IMR-90 (cell line): ENCODE measurements at regions not wholly inside any gene's neighbourhood (a gene's known extent, or its start where the extent isn't known, plus 50 kb on each side); places are given as distances from the start of the nearest gene placed in this dataset.

Experiments
- ATAC-seq: fragments of 200-7000 bp; cut with Tn5 transposase; 2 replicates; pipeline ENCODE4 v1.9.1; 2020; ENCODE audit warnings: low read depth, mild to moderate bottlenecking, moderate library complexity
- BruUV-seq: library from RNA; stranded (reverse); fragments of 400-500 nt; replicated peaks from 2 replicates; lab custom pipeline; 2021; lab: Mats Ljungman, UMichigan
- CTCF ChIA-PET: fragments of 300-600 bp; formaldehyde crosslinking; extraction: SDS; loops from one replicate; lab custom pipeline; 2021; ENCODE audit warnings: antibody characterized with exemption; lab: Yijun Ruan, JAX
- POLR2A ChIA-PET: fragments of 300-600 bp; sonication (Branson Sonifier 250); formaldehyde crosslinking; loops from one replicate; lab custom pipeline; 2022; ENCODE audit warnings: antibody characterized with exemption; ENCODE audit not compliant: unreplicated experiment; lab: Charles Lee
- DNase-seq: peaks from one replicate; pipeline ENCODE4 v3.0.0; 2013
- H2AFZ ChIP-seq: replicated peaks from 2 replicates; pipeline ENCODE3; 2013; ENCODE audit warnings: low read length, mild to moderate bottlenecking; ENCODE audit not compliant: poor library complexity
- H2AK5ac ChIP-seq: 2 replicates; pipeline ENCODE4 v1.6.1; 2013; ENCODE audit warnings: low read depth, low read length, inconsistent platforms
- H2AK9ac ChIP-seq: replicated peaks from 2 replicates; pipeline ENCODE3; 2013; ENCODE audit warnings: mild to moderate bottlenecking, low read depth, low read length, moderate library complexity; ENCODE audit not compliant: poor library complexity
- H2BK120ac ChIP-seq: 2 replicates; pipeline ENCODE4 v1.6.1; 2013; ENCODE audit warnings: low read depth, low read length, inconsistent platforms
- H2BK15ac ChIP-seq: 3 replicates; pipeline ENCODE4 v1.6.1; 2013; ENCODE audit warnings: low read depth, low read length, inconsistent platforms
- H2BK20ac ChIP-seq: 2 replicates; pipeline ENCODE4 v1.6.1; 2013; ENCODE audit warnings: low read depth, mild to moderate bottlenecking, inconsistent platforms, low read length, moderate library complexity
- H2BK5ac ChIP-seq: 2 replicates; pipeline ENCODE4 v1.6.1; 2013; ENCODE audit warnings: mild to moderate bottlenecking, low read depth, low read length, inconsistent platforms; ENCODE audit not compliant: poor library complexity, severe bottlenecking
- H3K14ac ChIP-seq: replicated peaks from 2 replicates; pipeline ENCODE4 v1.6.1; 2013; ENCODE audit warnings: low read depth, low read length, inconsistent platforms
- H3K18ac ChIP-seq: 2 replicates; pipeline ENCODE4 v1.6.1; 2013; ENCODE audit warnings: low read depth, low read length, control low read depth
- H3K23ac ChIP-seq: 2 replicates; pipeline ENCODE4 v1.6.1; 2013; ENCODE audit warnings: low read depth, low read length, inconsistent platforms
- H3K27ac ChIP-seq: 2 replicates; pipeline ENCODE4 v1.5.1; 2013; ENCODE audit warnings: mild to moderate bottlenecking, control low read depth, low read length; ENCODE audit not compliant: insufficient read depth
- H3K27me3 ChIP-seq: 2 replicates; pipeline ENCODE4 v1.6.1; 2013; ENCODE audit warnings: low read length; ENCODE audit not compliant: control insufficient read depth, insufficient read depth
- H3K36me3 ChIP-seq: 2 replicates; pipeline ENCODE4 v1.6.1; 2013; ENCODE audit warnings: low read length, mixed read lengths; ENCODE audit not compliant: control insufficient read depth, insufficient read depth
- H3K4ac ChIP-seq: 2 replicates; pipeline ENCODE4 v1.6.1; 2013; ENCODE audit warnings: low read depth, low read length, inconsistent platforms
- H3K4me1 ChIP-seq: 2 replicates; pipeline ENCODE4 v1.6.1; 2013; ENCODE audit warnings: low read length, mixed read lengths; ENCODE audit not compliant: control insufficient read depth, insufficient read depth
- H3K4me2 ChIP-seq: 2 replicates; pipeline ENCODE4 v1.6.1; 2013; ENCODE audit warnings: low read depth, mild to moderate bottlenecking, control low read depth, low read length, moderate library complexity
- H3K4me3 ChIP-seq: 2 replicates; pipeline ENCODE4 v1.5.1; 2013; ENCODE audit warnings: low read depth, mild to moderate bottlenecking, control low read depth, low read length, moderate library complexity; ENCODE audit not compliant: insufficient read depth
- H3K56ac ChIP-seq: 2 replicates; pipeline ENCODE4 v1.6.1; 2013; ENCODE audit warnings: low read length, inconsistent platforms; ENCODE audit not compliant: insufficient read depth; ENCODE audit errors: extremely low read depth
- H3K79me1 ChIP-seq, 2 experiments: 2 replicates each; pipeline ENCODE4 v1.6.1; 2013; ENCODE audit warnings: low read length in 2 of 2, inconsistent platforms in 1 of 2, low read depth in 1 of 2
- H3K9ac ChIP-seq: 2 replicates; pipeline ENCODE4 v1.6.1; 2013; ENCODE audit warnings: low read depth, low read length, control low read depth
- H3K9me1 ChIP-seq: 2 replicates; pipeline ENCODE4 v1.6.1; 2013; ENCODE audit warnings: low read length, inconsistent platforms; ENCODE audit not compliant: insufficient read depth
- H3K9me3 ChIP-seq: 2 replicates; pipeline ENCODE4 v1.6.1; 2013; ENCODE audit warnings: low read length; ENCODE audit not compliant: control insufficient read depth, insufficient read depth
- H4K20me1 ChIP-seq: 2 replicates; pipeline ENCODE4 v1.6.1; 2013; ENCODE audit warnings: low read length, inconsistent platforms; ENCODE audit not compliant: insufficient read depth
- H4K5ac ChIP-seq: 2 replicates; pipeline ENCODE4 v1.6.1; 2013; ENCODE audit warnings: mild to moderate bottlenecking, low read depth, low read length, control low read depth
- H4K8ac ChIP-seq, 2 experiments: 2 replicates each; pipeline ENCODE4 v1.6.1; 2013; ENCODE audit warnings: low read depth in 2 of 2, low read length in 2 of 2, control low read depth in 1 of 2, inconsistent platforms in 1 of 2
- H4K91ac ChIP-seq: 2 replicates; pipeline ENCODE4 v1.6.1; 2013; ENCODE audit warnings: low read depth, low read length, inconsistent platforms; ENCODE audit not compliant: insufficient read depth
- BHLHE40 ChIP-seq: fragments of 150-350 bp; IDR thresholded peaks from 2 replicates; pipeline ENCODE4 v1.6.1; 2016; ENCODE audit warnings: mild to moderate bottlenecking, low read depth, low read length
- CEBPB ChIP-seq: IDR thresholded peaks from 2 replicates; pipeline ENCODE4 v1.6.1; 2012; ENCODE audit warnings: low read depth, low read length, improper control_type of control experiment
- CHD1 ChIP-seq: IDR thresholded peaks from 2 replicates; pipeline ENCODE4 v1.6.1; 2012; ENCODE audit warnings: low read depth, low read length, improper control_type of control experiment
- CTCF ChIP-seq: conservative IDR thresholded peaks from 2 replicates; pipeline ENCODE4 v1.5.1; 2012; ENCODE audit warnings: mild to moderate bottlenecking, low read depth, low read length, improper control_type of control experiment
- ELK1 ChIP-seq: fragments of 150-350 bp; IDR thresholded peaks from 2 replicates; pipeline ENCODE4 v1.6.1; 2016; ENCODE audit warnings: low read depth, mild to moderate bottlenecking, low read length, moderate library complexity, borderline replicate concordance
- FOS ChIP-seq: fragments of 150-350 bp; IDR thresholded peaks from 2 replicates; pipeline ENCODE4 v1.6.1; 2016; ENCODE audit warnings: low read depth, low read length
- MAFK ChIP-seq: IDR thresholded peaks from 2 replicates; pipeline ENCODE4 v1.6.1; 2012; ENCODE audit warnings: low read depth, low read length, improper control_type of control experiment
- MAZ ChIP-seq: IDR thresholded peaks from 2 replicates; pipeline ENCODE4 v1.6.1; 2012; ENCODE audit warnings: low read depth, mild to moderate bottlenecking, low read length, improper control_type of control experiment, moderate library complexity, borderline replicate concordance
- MXI1 ChIP-seq: IDR thresholded peaks from 2 replicates; pipeline ENCODE4 v1.6.1; 2012; ENCODE audit warnings: low read depth, mild to moderate bottlenecking, low read length, moderate library complexity, borderline replicate concordance
- NFE2L2 ChIP-seq: fragments of 150-350 bp; IDR thresholded peaks from 2 replicates; pipeline ENCODE4 v1.6.1; 2016; ENCODE audit warnings: low read depth, mild to moderate bottlenecking, low read length
- POLR2A ChIP-seq: IDR thresholded peaks from 2 replicates; pipeline ENCODE4 v1.6.1; 2012; ENCODE audit warnings: mild to moderate bottlenecking, low read depth, low read length
- RAD21 ChIP-seq: IDR thresholded peaks from 2 replicates; pipeline ENCODE4 v1.6.1; 2012; ENCODE audit warnings: low read length, improper control_type of control experiment
- RCOR1 ChIP-seq: IDR thresholded peaks from 2 replicates; pipeline ENCODE4 v1.6.1; 2012; ENCODE audit warnings: mild to moderate bottlenecking, low read length, improper control_type of control experiment; ENCODE audit not compliant: insufficient replicate concordance
- RFX5 ChIP-seq: IDR thresholded peaks from 2 replicates; pipeline ENCODE4 v1.8.0; 2012; ENCODE audit warnings: low read depth, mild to moderate bottlenecking, low read length, moderate library complexity
- SMC3 ChIP-seq: fragments of 150-350 bp; IDR thresholded peaks from 2 replicates; pipeline ENCODE4 v1.6.1; 2016; ENCODE audit warnings: low read depth, mild to moderate bottlenecking, antibody characterized with exemption, low read length, moderate library complexity
- WGBS, 2 experiments: methylation state at CpG; one replicate each; pipeline versions ENCODE4 v1.1.5 to v1.1.7; 2013; ENCODE audit warnings: missing lambda C conversion rate in 2 of 2; ENCODE audit not compliant: insufficient read length in 1 of 2; ENCODE audit errors: extremely low coverage in 2 of 2; 5-methylcytosine and 5-hydroxymethylcytosine counted together
- dilution Hi-C: fragments of 300-500 bp; cut with HindIII; formaldehyde crosslinking; loops from one replicate; pipeline ENCODE4 v1.14.3; 2018; ENCODE audit warnings: low sequenced_read_pairs; ENCODE audit not compliant: unreplicated experiment
- in situ Hi-C: fragments of 300-500 bp; cut with MboI; formaldehyde crosslinking; loops from 3 replicates; pipeline ENCODE4 v1.14.3; 2019; ENCODE audit warnings: low sequenced_read_pairs, inconsistent platforms, mixed read lengths
- intact Hi-C: fragments of 100-400 bp; cut with micrococcal nuclease; formaldehyde crosslinking; loops from 2 replicates; pipeline ENCODE4 v1.10.0; 2022
- TF ChIP-seq, protein P1 (sequence below): fragments of 150-350 bp; IDR thresholded peaks from 2 replicates; pipeline ENCODE4 v1.6.1; 2017; ENCODE audit warnings: mild to moderate bottlenecking, antibody characterized with exemption, low read length, low read depth

DNA sequence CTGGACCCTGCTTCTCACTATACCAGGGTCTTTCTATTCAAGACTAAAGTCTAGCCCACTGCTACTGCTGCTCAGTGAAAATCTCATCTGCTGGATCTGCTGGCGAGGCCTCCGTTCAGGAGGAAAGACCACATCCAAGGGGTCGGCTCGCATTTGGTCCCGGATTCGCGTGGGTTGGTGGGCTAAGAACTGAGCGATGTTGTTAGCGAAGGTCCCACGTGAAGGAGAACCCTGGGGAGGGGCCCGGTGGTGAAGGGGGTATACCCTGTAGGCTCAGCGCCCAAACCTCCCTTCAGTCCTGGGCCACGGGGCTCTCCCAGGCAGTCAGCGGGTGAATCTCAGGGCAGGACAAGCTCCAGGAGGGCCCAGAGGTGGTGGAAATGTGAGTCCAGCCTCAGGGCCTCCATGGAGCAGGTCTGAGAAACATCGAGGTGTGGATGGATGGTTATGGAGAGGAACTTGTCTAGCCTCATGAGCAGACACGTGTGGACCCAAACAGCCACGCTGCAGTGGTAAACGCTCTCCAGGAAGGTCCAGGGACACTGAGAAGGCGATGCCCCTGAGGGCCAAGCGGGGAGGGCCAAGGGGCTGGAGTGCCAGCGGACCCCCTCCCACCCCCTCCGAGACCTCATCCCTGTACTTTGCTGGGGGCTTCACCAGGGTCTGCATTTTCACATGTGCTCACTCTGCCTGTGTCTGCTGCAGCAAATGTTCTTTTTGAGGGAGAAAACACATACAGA lies 152.3 kb downstream of the CTTN start:
- no peak overlapping the region for H2BK15ac ChIP-seq
- no peak for ATAC-seq
- no peak for DNase-seq
- H3K79me1 ChIP-seq, result no peaks in the 10 kb centered on the region
- no peak overlapping the region for H2AK9ac ChIP-seq
- ChIA-PET POLR2A (no interaction called here), CTCF (interaction anchor here (1.2 kb wide), 1 partner anchor 17 kb away, joined by 3 read pairs; no protein-coding TSS in a partner anchor)
- H3K27ac ChIP-seq, result no peak overlapping the region
- H3K14ac ChIP-seq, result no peak overlapping the region
- H3K4me3 ChIP-seq, result no peak overlapping the region
- H2BK20ac ChIP-seq, result no peak overlapping the region
- H3K56ac ChIP-seq, result no peak overlapping the region
- no peak overlapping the region for H2AK5ac ChIP-seq
- no peak overlapping the region for H4K5ac ChIP-seq
- dilution Hi-C loops, result no loop called here
- 76% methylated on average over 4 of the region's 22 CpGs; no CpG with 5 or more reads in 1 of the 2 experiments for WGBS, 2 experiments
- no peaks in the 10 kb centered on the region; the same call in 1 of the 2 replicates for H4K20me1 ChIP-seq
- no peak overlapping the region for H2AFZ ChIP-seq
- H3K4me2 ChIP-seq, result no peak overlapping the region
- no peaks in the 10 kb centered on the region; the same call in 1 of the 2 replicates for H3K27me3 ChIP-seq
- H3K9me3 ChIP-seq, result no peaks in the 10 kb centered on the region; the same call in 1 of the 2 replicates
- H4K91ac ChIP-seq, result no peak overlapping the region
- H2BK120ac ChIP-seq, result no peak overlapping the region
- no peak overlapping the region for H3K23ac ChIP-seq
- no peak overlapping the region for H4K8ac ChIP-seq
- H3K36me3 ChIP-seq, result no peaks in the 10 kb centered on the region
- in situ Hi-C loops, result no loop called here
- 0 out of 2 replicates have a peak, but pooled peaks cover 2% of the 10 kb centered on the region for H3K4me1 ChIP-seq
- TF ChIP-seq NFE2L2, result no peak
- no peak for TF ChIP-seq CTCF
- TF ChIP-seq, protein P1, sequence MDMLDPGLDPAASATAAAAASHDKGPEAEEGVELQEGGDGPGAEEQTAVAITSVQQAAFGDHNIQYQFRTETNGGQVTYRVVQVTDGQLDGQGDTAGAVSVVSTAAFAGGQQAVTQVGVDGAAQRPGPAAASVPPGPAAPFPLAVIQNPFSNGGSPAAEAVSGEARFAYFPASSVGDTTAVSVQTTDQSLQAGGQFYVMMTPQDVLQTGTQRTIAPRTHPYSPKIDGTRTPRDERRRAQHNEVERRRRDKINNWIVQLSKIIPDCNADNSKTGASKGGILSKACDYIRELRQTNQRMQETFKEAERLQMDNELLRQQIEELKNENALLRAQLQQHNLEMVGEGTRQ, result no peak
- TF ChIP-seq SMC3, result no peak
- TF ChIP-seq RCOR1, result no peak
- no peak for TF ChIP-seq BHLHE40
- no peak for TF ChIP-seq MXI1
- no peak for TF ChIP-seq CEBPB
- TF ChIP-seq RFX5, result no peak
- no peak for TF ChIP-seq MAFK
- no peak for TF ChIP-seq CHD1
- TF ChIP-seq ELK1, result no peak
- no peak for TF ChIP-seq POLR2A
- no peak for TF ChIP-seq FOS
- no peak for TF ChIP-seq RAD21
- TF ChIP-seq MAZ, result no peak
- no peak overlapping the region for H3K18ac ChIP-seq
- BruUV-seq, result no TSS peak
- H2BK5ac ChIP-seq, result no peak overlapping the region
- H3K9ac ChIP-seq, result no peak overlapping the region
- intact Hi-C loops, result no loop called here
- H3K4ac ChIP-seq, result no peak overlapping the region
- H3K9me1 ChIP-seq, result no peaks in the 10 kb centered on the region
